Neural cell (in vitro differentiated cells): ENCODE measurements at regions not wholly inside any gene's neighbourhood (a gene's known extent, or its start where the extent isn't known, plus 50 kb on each side); places are given as distances from the start of the nearest gene placed in this dataset.

ENCODE experiments used
- CTCF ChIP-seq: fragments of 450-650 bp; IDR thresholded peaks from 2 replicates; pipeline ENCODE4 v1.5.1; 2014; ENCODE audit warnings: antibody characterized with exemption, mild to moderate bottlenecking, moderate library complexity; ENCODE audit not compliant: poor library complexity, severe bottlenecking
- EP300 ChIP-seq: fragments of 450-650 bp; conservative IDR thresholded peaks from 2 replicates; pipeline ENCODE4 v1.6.1; 2014; ENCODE audit warnings: antibody characterized with exemption, mild to moderate bottlenecking, moderate library complexity; ENCODE audit not compliant: poor library complexity, severe bottlenecking
- EZH2 ChIP-seq: fragments of 200-600, 300-800 bp; shearing (Covaris generic), sonication (generic); IDR thresholded peaks from 2 replicates; pipeline ENCODE4 v1.6.1; 2014; ENCODE audit warnings: antibody characterized with exemption, low read length, borderline replicate concordance, mild to moderate bottlenecking; ENCODE audit not compliant: insufficient read depth, poor library complexity, severe bottlenecking
- MXI1 ChIP-seq: fragments of 450-650 bp; conservative IDR thresholded peaks from 2 replicates; pipeline ENCODE4 v1.6.1; 2014; ENCODE audit warnings: antibody characterized with exemption, mild to moderate bottlenecking; ENCODE audit not compliant: poor library complexity, severe bottlenecking

DNA sequence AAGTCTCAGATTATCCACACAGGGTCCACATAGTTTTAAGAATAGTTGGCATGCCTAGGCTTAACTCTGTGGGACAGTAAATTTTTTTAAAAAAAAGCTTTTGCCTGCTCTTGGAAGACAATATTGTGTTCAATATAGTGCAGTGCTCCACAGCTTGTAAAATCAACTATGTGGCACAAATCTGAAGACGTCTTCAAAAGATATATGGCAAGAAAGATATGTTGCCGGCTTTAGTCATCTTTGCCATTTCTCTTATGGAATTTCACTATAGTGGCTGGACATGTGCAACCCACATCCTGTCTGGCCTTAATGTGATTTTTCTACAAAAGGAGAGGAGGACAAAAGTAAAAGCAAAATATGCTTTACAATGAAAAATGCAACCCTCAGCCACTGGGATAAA lies 90.5 kb downstream of the MGST1 start:
- TF ChIP-seq CTCF (no peak), EP300 (no peak), EZH2 (no peak), MXI1 (no peak)
